ENCODE measurements at regions not wholly inside any gene's neighbourhood (a gene's known extent, or its start where the extent isn't known, plus 50 kb on each side); places are given as distances from the start of the nearest gene placed in this dataset.

GRCh38 chr4:25533256-25533655 is 122.4 kb upstream of the SLC34A2 start:
- Histone ChIP-seq H3K27ac (ENCODE audit: low read depth, low read length) (no peak overlapping the region), H3K9me3 (ENCODE audit: control insufficient read depth, insufficient read depth, low read length) (no peaks in the 10 kb centered on the region), H3K27me3 (ENCODE audit: control insufficient read depth, insufficient read depth, low read length) (no peaks in the 10 kb centered on the region), H3K4me3 (ENCODE audit: low read depth, low read length) (no peak overlapping the region)
- POLR2A ChIA-PET = no interaction called here
- CTCF ChIA-PET = no interaction called here
- DNase-seq (ENCODE audit: low read depth, low spot score) = no peak
- TF ChIP-seq CTCF (IDR thresholded peaks at IDR 0.05; ENCODE audit: low read depth, low read length) = no peak

GRCh38 chr4:25535278-25535677 is 120.4 kb upstream of the SLC34A2 start:
- ChIA-PET CTCF (no interaction called here), POLR2A (no interaction called here)
- no peak for TF ChIP-seq CTCF (IDR thresholded peaks at IDR 0.05; ENCODE audit: low read depth, low read length)
- H3K9me3 ChIP-seq (ENCODE audit: control insufficient read depth, insufficient read depth, low read length) = no peaks in the 10 kb centered on the region
- H3K4me3 ChIP-seq (ENCODE audit: low read depth, low read length) = no peak overlapping the region
- no peaks in the 10 kb centered on the region for H3K27me3 ChIP-seq (ENCODE audit: control insufficient read depth, insufficient read depth, low read length)
- no peak for DNase-seq (ENCODE audit: low read depth, low spot score)
- H3K27ac ChIP-seq (ENCODE audit: low read depth, low read length) = no peak overlapping the region

- Histone ChIP-seq H3K9me3 (ENCODE audit: control insufficient read depth, insufficient read depth, low read length) (no peaks in the 10 kb centered on the region), H3K27ac (ENCODE audit: low read depth, low read length) (no peak overlapping the region), H3K4me3 (ENCODE audit: low read depth, low read length) (no peak overlapping the region), H3K27me3 (ENCODE audit: control insufficient read depth, insufficient read depth, low read length) (no peaks in the 10 kb centered on the region)
- TF ChIP-seq CTCF (IDR thresholded peaks at IDR 0.05; ENCODE audit: low read depth, low read length) = no peak
- CTCF ChIA-PET = no interaction called here
- POLR2A ChIA-PET = no interaction called here
- no peak for DNase-seq (ENCODE audit: low read depth, low spot score)
These were observed 119.8 kb upstream of the SLC34A2 start for GRCh38 chr4:25535701-25536473.

GRCh38 chr4:25536564-25537320 is 118.9 kb upstream of the SLC34A2 start:
- DNase-seq (ENCODE audit: low read depth, low spot score) = no peak

More at GRCh38 chr4:25536564-25537320, 118.9 kb upstream of the SLC34A2 start:
- Histone ChIP-seq H3K9me3 (ENCODE audit: control insufficient read depth, insufficient read depth, low read length) (no peaks in the 10 kb centered on the region), H3K27ac (ENCODE audit: low read depth, low read length) (no peak overlapping the region), H3K27me3 (ENCODE audit: control insufficient read depth, insufficient read depth, low read length) (no peaks in the 10 kb centered on the region), H3K4me3 (ENCODE audit: low read depth, low read length) (no peak overlapping the region)
- POLR2A ChIA-PET = no interaction called here
- CTCF ChIA-PET = interaction anchor here (0.7 kb wide), 1 partner anchor 94 kb away, joined by 3 read pairs; no protein-coding TSS in a partner anchor
- TF ChIP-seq CTCF (IDR thresholded peaks at IDR 0.05; ENCODE audit: low read depth, low read length) = no peak
